PC-9 (cell line): ENCODE measurements at regions not wholly inside any gene's neighbourhood (a gene's known extent, or its start where the extent isn't known, plus 50 kb on each side); places are given as distances from the start of the nearest gene placed in this dataset.

Experiments used
- BruUV-seq: library from RNA; stranded (reverse); fragments of 400-500 nt; replicated peaks from 2 replicates; lab custom pipeline; 2021; lab: Mats Ljungman, UMichigan
- CTCF ChIA-PET: fragments of 300-600 bp; sonication (Branson Sonifier 250); formaldehyde crosslinking; loops from one replicate; lab custom pipeline; 2022; ENCODE audit warnings: antibody characterized with exemption; lab: Charles Lee
- POLR2A ChIA-PET: fragments of 300-600 bp; sonication (Branson Sonifier 250); formaldehyde crosslinking; loops from one replicate; lab custom pipeline; 2022; ENCODE audit warnings: antibody characterized with exemption; ENCODE audit not compliant: unreplicated experiment; lab: Charles Lee
- DNase-seq, 2 experiments: peaks; one replicate each; pipeline versions ENCODE4 v3.0.0 to v3.0.0-alpha.2; 2015 to 2022; ENCODE audit warnings: mixed read lengths in 1 of 2
- H2AFZ ChIP-seq: fragments of 200-600 bp; sonication (generic); 2 replicates; pipeline ENCODE4 v1.8.1; 2017; ENCODE audit warnings: antibody characterized with exemption
- H3F3A ChIP-seq: fragments of 200-600 bp; sonication (generic); 2 replicates; pipeline ENCODE4 v1.8.1; 2017; ENCODE audit warnings: antibody characterized with exemption, mild to moderate bottlenecking, low read depth; ENCODE audit not compliant: insufficient read depth
- H3K27ac ChIP-seq: fragments of 200-600 bp; sonication (generic); 2 replicates; pipeline ENCODE4 v1.6.1; 2016; ENCODE audit warnings: mixed run types
- H3K27me3 ChIP-seq: fragments of 200-600 bp; sonication (generic); 2 replicates; pipeline ENCODE4 v1.6.1; 2016; ENCODE audit warnings: low read depth, mixed run types; ENCODE audit not compliant: insufficient read depth
- H3K36me3 ChIP-seq: fragments of 200-600 bp; sonication (generic); 2 replicates; pipeline ENCODE4 v1.6.1; 2016; ENCODE audit warnings: low read depth, mixed run types
- H3K4me1 ChIP-seq: fragments of 200-600 bp; sonication (generic); replicated peaks from 2 replicates; pipeline ENCODE4 v1.6.1; 2016; ENCODE audit warnings: mixed run types; ENCODE audit not compliant: insufficient read depth
- H3K4me2 ChIP-seq: fragments of 200-600 bp; sonication (generic); 2 replicates; pipeline ENCODE4 v1.6.1; 2017; ENCODE audit warnings: mixed run types
- H3K4me3 ChIP-seq: fragments of 200-600 bp; sonication (generic); 2 replicates; pipeline ENCODE4 v1.6.1; 2016; ENCODE audit warnings: mixed run types
- H3K79me2 ChIP-seq: fragments of 200-600 bp; sonication (generic); 2 replicates; pipeline ENCODE4 v1.6.1; 2017; ENCODE audit warnings: low read depth, mixed run types
- H3K9me2 ChIP-seq: fragments of 200-600 bp; sonication (generic); 2 replicates; pipeline ENCODE4 v1.8.1; 2017; ENCODE audit warnings: mild to moderate bottlenecking; ENCODE audit not compliant: insufficient read depth
- H3K9me3 ChIP-seq: fragments of 200-600 bp; sonication (generic); 2 replicates; pipeline ENCODE4 v1.8.1; 2016; ENCODE audit warnings: low read depth; ENCODE audit not compliant: insufficient read depth
- H4K20me1 ChIP-seq: fragments of 200-600 bp; sonication (generic); 2 replicates; pipeline ENCODE4 v1.8.1; 2017; ENCODE audit not compliant: insufficient read depth
- EZH2 ChIP-seq: fragments of 200-600 bp; sonication (generic); IDR thresholded peaks from 2 replicates; pipeline ENCODE4 v1.8.0; 2017; ENCODE audit warnings: antibody characterized with exemption, low read depth
- intact Hi-C: fragments of 100-400 bp; cut with micrococcal nuclease; formaldehyde crosslinking; loops from one replicate; pipeline ENCODE4 v1.10.0; 2022; ENCODE audit not compliant: unreplicated experiment
- TF ChIP-seq, protein P1 (sequence below): fragments of 200-600 bp; sonication (generic); conservative IDR thresholded peaks from 2 replicates; pipeline ENCODE4 v1.6.1; 2017; ENCODE audit warnings: mixed run types, antibody characterized with exemption, mild to moderate bottlenecking, moderate library complexity

- H3F3A ChIP-seq = no peaks in the 10 kb centered on the region
- no peaks in the 10 kb centered on the region for H3K4me1 ChIP-seq
- TF ChIP-seq, protein P1, sequence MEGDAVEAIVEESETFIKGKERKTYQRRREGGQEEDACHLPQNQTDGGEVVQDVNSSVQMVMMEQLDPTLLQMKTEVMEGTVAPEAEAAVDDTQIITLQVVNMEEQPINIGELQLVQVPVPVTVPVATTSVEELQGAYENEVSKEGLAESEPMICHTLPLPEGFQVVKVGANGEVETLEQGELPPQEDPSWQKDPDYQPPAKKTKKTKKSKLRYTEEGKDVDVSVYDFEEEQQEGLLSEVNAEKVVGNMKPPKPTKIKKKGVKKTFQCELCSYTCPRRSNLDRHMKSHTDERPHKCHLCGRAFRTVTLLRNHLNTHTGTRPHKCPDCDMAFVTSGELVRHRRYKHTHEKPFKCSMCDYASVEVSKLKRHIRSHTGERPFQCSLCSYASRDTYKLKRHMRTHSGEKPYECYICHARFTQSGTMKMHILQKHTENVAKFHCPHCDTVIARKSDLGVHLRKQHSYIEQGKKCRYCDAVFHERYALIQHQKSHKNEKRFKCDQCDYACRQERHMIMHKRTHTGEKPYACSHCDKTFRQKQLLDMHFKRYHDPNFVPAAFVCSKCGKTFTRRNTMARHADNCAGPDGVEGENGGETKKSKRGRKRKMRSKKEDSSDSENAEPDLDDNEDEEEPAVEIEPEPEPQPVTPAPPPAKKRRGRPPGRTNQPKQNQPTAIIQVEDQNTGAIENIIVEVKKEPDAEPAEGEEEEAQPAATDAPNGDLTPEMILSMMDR = no peak
- no peak for TF ChIP-seq EZH2
- H3K9me2 ChIP-seq = no peaks in the 10 kb centered on the region
- no peaks in the 10 kb centered on the region; the same call in 1 of the 2 replicates for H4K20me1 ChIP-seq
- DNase-seq = no peak
- no peak overlapping the region for H3K27ac ChIP-seq
- ChIA-PET POLR2A (no interaction called here), CTCF (no interaction called here)
- H2AFZ ChIP-seq = no peak overlapping the region
- H3K4me3 ChIP-seq = no peak overlapping the region
- no peak overlapping the region for H3K4me2 ChIP-seq
- H3K9me3 ChIP-seq = no peaks in the 10 kb centered on the region
- no peaks in the 10 kb centered on the region for H3K36me3 ChIP-seq
- no peaks in the 10 kb centered on the region for H3K27me3 ChIP-seq
- H3K79me2 ChIP-seq = no peaks in the 10 kb centered on the region
- BruUV-seq = no TSS peak
- intact Hi-C loops = no loop called here
These were observed 1621.2 kb downstream of the MAT2B start for GRCh38 chr5:165126598-165126997.

GRCh38 chr5:165127941-165128340 lies 1622.5 kb downstream of the MAT2B start:
- Histone ChIP-seq H3K9me3 (no peaks in the 10 kb centered on the region), H3K36me3 (no peaks in the 10 kb centered on the region), H3K79me2 (no peaks in the 10 kb centered on the region), H3K27me3 (no peaks in the 10 kb centered on the region), H3K27ac (no peak overlapping the region), H3K4me2 (no peak overlapping the region), H4K20me1 (no peaks in the 10 kb centered on the region; the same call in 1 of the 2 replicates), H3K9me2 (no peaks in the 10 kb centered on the region), H2AFZ (no peak overlapping the region), H3F3A (no peaks in the 10 kb centered on the region), H3K4me1 (no peaks in the 10 kb centered on the region), H3K4me3 (no peak overlapping the region)
- ChIA-PET CTCF (no interaction called here), POLR2A (no interaction called here)
- no TSS peak for BruUV-seq
- no peak for TF ChIP-seq EZH2
- TF ChIP-seq, protein P1 = no peak
- intact Hi-C loops = no loop called here
- no peak for DNase-seq

GRCh38 chr5:165130656-165131055 lies 1625.2 kb downstream of the MAT2B start:
- Histone ChIP-seq H3K27ac (no peak overlapping the region), H3K79me2 (no peaks in the 10 kb centered on the region), H3K9me3 (no peaks in the 10 kb centered on the region), H3K36me3 (no peaks in the 10 kb centered on the region), H3K27me3 (no peaks in the 10 kb centered on the region), H3K9me2 (no peaks in the 10 kb centered on the region), H3F3A (no peaks in the 10 kb centered on the region), H4K20me1 (no peaks in the 10 kb centered on the region), H3K4me3 (no peak overlapping the region), H3K4me1 (no peaks in the 10 kb centered on the region), H3K4me2 (no peak overlapping the region), H2AFZ (no peak overlapping the region)
- CTCF ChIA-PET = no interaction called here
- no peak for DNase-seq
- no TSS peak for BruUV-seq
- TF ChIP-seq, protein P1 = no peak
- no peak for TF ChIP-seq EZH2
- intact Hi-C loops = no loop called here
- POLR2A ChIA-PET = no interaction called here
